HG03354 (cell line): ENCODE measurements at regions not wholly inside any gene's neighbourhood (a gene's known extent, or its start where the extent isn't known, plus 50 kb on each side); places are given as distances from the start of the nearest gene placed in this dataset.

Source experiments
- ATAC-seq: cut with Tn5 transposase; IDR thresholded peaks from one replicate; pipeline ENCODE4 v1.9.1; 2021; ENCODE audit warnings: mild to moderate bottlenecking; ENCODE audit not compliant: unreplicated experiment, poor library complexity, severe bottlenecking

- ATAC-seq, result no peak
These were observed 399.8 kb downstream of the SHQ1 start for GRCh38 chr3:72448375-72448823.

- peak; percentile 84 for ATAC-seq
These were observed 400.9 kb downstream of the SHQ1 start for GRCh38 chr3:72447059-72447946.

- peak; percentile 42 for ATAC-seq
These were observed 401.8 kb downstream of the SHQ1 start, which contains the start of gene RYBP for GRCh38 chr3:72446218-72447058. RYBP (minus strand) TSS chr3:72446621.

GRCh38 chr3:72445827-72446217 lies 402.4 kb downstream of the SHQ1 start:
- ATAC-seq, result no peak

GRCh38 chr3:72444656-72445223 lies 403.5 kb downstream of the SHQ1 start:
- peak; percentile 25 for ATAC-seq

GRCh38 chr3:72442759-72443158 lies 405.5 kb downstream of the SHQ1 start:
- no peak for ATAC-seq

- no peak for ATAC-seq
These were observed 406.8 kb downstream of the SHQ1 start for GRCh38 chr3:72441284-72441994.

GRCh38 chr3:72440491-72440890 lies 407.8 kb downstream of the SHQ1 start:
- peak; percentile 50 for ATAC-seq

GRCh38 chr3:72439321-72440183 lies 408.7 kb downstream of the SHQ1 start:
- peak; percentile 78 for ATAC-seq

- ATAC-seq, result no peak
These were observed 410.4 kb downstream of the SHQ1 start for GRCh38 chr3:72437661-72438406.

- ATAC-seq, result no peak
These were observed 411.2 kb downstream of the SHQ1 start for GRCh38 chr3:72436863-72437592.

- ATAC-seq, result no peak
These were observed 413.9 kb downstream of the SHQ1 start for GRCh38 chr3:72434296-72434695.

- no peak for ATAC-seq
These were observed 416.0 kb downstream of the SHQ1 start for GRCh38 chr3:72432246-72432645.

- no peak for ATAC-seq
These were observed 418.5 kb downstream of the SHQ1 start for GRCh38 chr3:72429589-72430353.

GRCh38 chr3:72428803-72429202 lies 419.4 kb downstream of the SHQ1 start:
- no peak for ATAC-seq

GRCh38 chr3:72427624-72428023 lies 420.6 kb downstream of the SHQ1 start:
- ATAC-seq, result no peak
